KOPT-K1 (cell line): ENCODE measurements at regions not wholly inside any gene's neighbourhood (a gene's known extent, or its start where the extent isn't known, plus 50 kb on each side); places are given as distances from the start of the nearest gene placed in this dataset.

Experiments
- H3K27ac ChIP-seq: fragments of 200-600 bp; sonication (generic); 2 replicates; pipeline ENCODE4 v1.5.1; 2016; ENCODE audit warnings: antibody characterized with exemption, mild to moderate bottlenecking, low read depth, low read length; ENCODE audit not compliant: poor library complexity, severe bottlenecking
- H3K36me3 ChIP-seq: fragments of 200-600 bp; sonication (generic); 2 replicates; pipeline ENCODE4 v1.5.1; 2017; ENCODE audit warnings: antibody characterized with exemption, mild to moderate bottlenecking, low read length, moderate library complexity; ENCODE audit not compliant: insufficient read depth
- H3K9me3 ChIP-seq: fragments of 200-600 bp; sonication (generic); 2 replicates; pipeline ENCODE4 v1.5.1; 2017; ENCODE audit warnings: antibody characterized with exemption, low read length, mild to moderate bottlenecking; ENCODE audit not compliant: insufficient read depth, poor library complexity, severe bottlenecking

GRCh38 chr14:55955175-55955574 is 163.0 kb upstream of the PELI2 start:
- H3K36me3 ChIP-seq, result no peaks in the 10 kb centered on the region
- no peak overlapping the region for H3K27ac ChIP-seq

GRCh38 chr14:55957950-55958349 is 160.3 kb upstream of the PELI2 start:
- H3K36me3 ChIP-seq, result no peaks in the 10 kb centered on the region
- no peak overlapping the region for H3K27ac ChIP-seq
- H3K9me3 ChIP-seq, result no peaks in the 10 kb centered on the region

More at GRCh38 chr14:55955175-55955574, 163.0 kb upstream of the PELI2 start:
- no peaks in the 10 kb centered on the region for H3K9me3 ChIP-seq

- Histone ChIP-seq H3K27ac (no peak overlapping the region), H3K9me3 (no peaks in the 10 kb centered on the region), H3K36me3 (no peaks in the 10 kb centered on the region)
These were observed 154.9 kb upstream of the PELI2 start for GRCh38 chr14:55963295-55963694.

- Histone ChIP-seq H3K36me3 (no peaks in the 10 kb centered on the region), H3K9me3 (no peaks in the 10 kb centered on the region), H3K27ac (no peak overlapping the region)
These were observed 154.1 kb upstream of the PELI2 start for GRCh38 chr14:55964091-55964490.

GRCh38 chr14:55964821-55965220 is 153.4 kb upstream of the PELI2 start:
- H3K9me3 ChIP-seq, result no peaks in the 10 kb centered on the region
- no peaks in the 10 kb centered on the region for H3K36me3 ChIP-seq
- H3K27ac ChIP-seq, result no peak overlapping the region

- Histone ChIP-seq H3K9me3 (no peaks in the 10 kb centered on the region), H3K36me3 (no peaks in the 10 kb centered on the region), H3K27ac (no peak overlapping the region)
These were observed 152.4 kb upstream of the PELI2 start for GRCh38 chr14:55965851-55966250.

GRCh38 chr14:55968741-55969140 is 149.5 kb upstream of the PELI2 start:
- H3K36me3 ChIP-seq, result no peaks in the 10 kb centered on the region
- no peaks in the 10 kb centered on the region for H3K9me3 ChIP-seq
- H3K27ac ChIP-seq, result no peak overlapping the region

GRCh38 chr14:55973285-55973800 is 144.9 kb upstream of the PELI2 start:
- no peak overlapping the region for H3K27ac ChIP-seq
- no peaks in the 10 kb centered on the region for H3K9me3 ChIP-seq

GRCh38 chr14:55973911-55974630 is 144.1 kb upstream of the PELI2 start:
- H3K9me3 ChIP-seq, result no peaks in the 10 kb centered on the region
- H3K36me3 ChIP-seq, result no peaks in the 10 kb centered on the region
- no peak overlapping the region for H3K27ac ChIP-seq

More at GRCh38 chr14:55973285-55973800, 144.9 kb upstream of the PELI2 start:
- no peaks in the 10 kb centered on the region for H3K36me3 ChIP-seq

GRCh38 chr14:55975281-55975910 is 142.8 kb upstream of the PELI2 start:
- H3K36me3 ChIP-seq, result no peaks in the 10 kb centered on the region

GRCh38 chr14:55976219-55976618 is 142.0 kb upstream of the PELI2 start:
- Histone ChIP-seq H3K36me3 (no peaks in the 10 kb centered on the region), H3K9me3 (peaks cover 3% of the 10 kb centered on the region), H3K27ac (no peak overlapping the region)

More at GRCh38 chr14:55975281-55975910, 142.8 kb upstream of the PELI2 start:
- no peak overlapping the region for H3K27ac ChIP-seq
- no peaks in the 10 kb centered on the region for H3K9me3 ChIP-seq

GRCh38 chr14:55976655-55977054 is 141.6 kb upstream of the PELI2 start:
- peaks cover 3% of the 10 kb centered on the region for H3K9me3 ChIP-seq
- no peaks in the 10 kb centered on the region for H3K36me3 ChIP-seq
- no peak overlapping the region for H3K27ac ChIP-seq

GRCh38 chr14:55977392-55978150 is 140.6 kb upstream of the PELI2 start:
- Histone ChIP-seq H3K9me3 (peaks cover 3% of the 10 kb centered on the region), H3K36me3 (no peaks in the 10 kb centered on the region), H3K27ac (no peak overlapping the region)

- Histone ChIP-seq H3K27ac (no peak overlapping the region), H3K36me3 (no peaks in the 10 kb centered on the region), H3K9me3 (peaks cover 3% of the 10 kb centered on the region)
These were observed 139.1 kb upstream of the PELI2 start for GRCh38 chr14:55979096-55979495.

- Histone ChIP-seq H3K9me3 (peaks cover 3% of the 10 kb centered on the region), H3K36me3 (no peaks in the 10 kb centered on the region), H3K27ac (no peak overlapping the region)
These were observed 138.4 kb upstream of the PELI2 start for GRCh38 chr14:55979781-55980180.
